Mucosa of descending colon (tissue), 3 donors: ENCODE measurements at regions not wholly inside any gene's neighbourhood (a gene's known extent, or its start where the extent isn't known, plus 50 kb on each side); places are given as distances from the start of the nearest gene placed in this dataset.

Experiments used
- ATAC-seq: fragments of 200-7000 bp; cut with Tn5 transposase; one replicate; pipeline ENCODE4 v1.9.1; 2020; ENCODE audit warnings: mild to moderate bottlenecking, moderate library complexity
- DNase-seq, 3 donors: peaks; one replicate each; pipeline ENCODE4 v3.0.0-alpha.2; 2020
- H3K36me3 ChIP-seq: fragments of 200-600 bp; one replicate; pipeline ENCODE4 v1.8.0; 2021; ENCODE audit warnings: low read depth, mild to moderate bottlenecking
- H3K4me1 ChIP-seq: fragments of 200-600 bp; one replicate; pipeline ENCODE4 v1.8.0; 2021; ENCODE audit warnings: low read depth, mild to moderate bottlenecking
- H3K4me3 ChIP-seq: fragments of 200-600 bp; one replicate; pipeline ENCODE4 v1.8.0; 2021; ENCODE audit warnings: mild to moderate bottlenecking
- H3K9me3 ChIP-seq: fragments of 200-600 bp; one replicate; pipeline ENCODE4 v1.8.0; 2021; ENCODE audit warnings: mild to moderate bottlenecking
- CTCF ChIP-seq: fragments of 200-600 bp; IDR thresholded peaks from one replicate; pipeline ENCODE4 v1.8.0; 2022; ENCODE audit warnings: antibody characterized with exemption, mild to moderate bottlenecking
- intact Hi-C, 2 donors: fragments of 100-400 bp; cut with DNase I in 1 of 2; cut with micrococcal nuclease in 1 of 2; formaldehyde crosslinking; loops; one replicate each; pipeline versions ENCODE4 v1.11.0 to v1.11.1; 2022; cut with DNase I, micrococcal nuclease
- donor health status: DM: no; HTN: no; CAD: no; lungs with moderate emphysema.
- donor health status: DM: no; HTN: no; CAD: no.
- donor health status: DM: no; HTN: yes; CAD: no.

GRCh38 chr18:24567199-24567598 lies 106.8 kb downstream of the HRH4 start:
- H3K4me3 ChIP-seq = no peak overlapping the region
- ATAC-seq = no peak

DNA sequence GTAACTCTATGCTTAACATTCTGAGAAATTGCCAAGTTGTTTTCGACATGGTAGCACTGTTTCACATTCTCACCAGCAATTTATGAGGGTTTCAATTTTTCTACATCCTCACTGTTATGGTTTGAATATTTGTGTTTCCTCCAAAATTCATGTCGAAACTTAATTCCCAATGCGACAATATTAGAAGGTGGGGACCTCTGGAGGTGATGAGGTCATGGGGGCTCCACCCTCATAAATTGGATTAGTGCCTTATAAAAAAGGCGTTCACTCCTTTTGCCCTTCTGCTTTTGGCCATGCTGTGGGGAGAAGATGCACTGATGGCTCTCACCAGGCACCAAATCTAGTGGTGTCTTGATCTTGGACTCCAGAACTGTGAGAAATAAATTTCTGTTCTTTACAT lies 110.3 kb downstream of the HRH4 start:
- DNase-seq = no peak
- TF ChIP-seq CTCF = no peak
- H3K4me3 ChIP-seq = no peak overlapping the region
- H3K9me3 ChIP-seq = peaks cover 7% of the 10 kb centered on the region
- intact Hi-C loops = no loop called here
- no peaks in the 10 kb centered on the region for H3K36me3 ChIP-seq
- no peak for ATAC-seq
- H3K4me1 ChIP-seq = no peaks in the 10 kb centered on the region

More at GRCh38 chr18:24567199-24567598, 106.8 kb downstream of the HRH4 start:
- no peaks in the 10 kb centered on the region for H3K4me1 ChIP-seq
- no peaks in the 10 kb centered on the region for H3K9me3 ChIP-seq
- no peak for TF ChIP-seq CTCF
- no peak for DNase-seq
- intact Hi-C loops = no loop called here
- no peaks in the 10 kb centered on the region for H3K36me3 ChIP-seq

- H3K4me3 ChIP-seq = no peak overlapping the region
- H3K4me1 ChIP-seq = no peaks in the 10 kb centered on the region
- no peak for TF ChIP-seq CTCF
- no peak for ATAC-seq
- H3K36me3 ChIP-seq = no peaks in the 10 kb centered on the region
- DNase-seq = no peak
- intact Hi-C loops = no loop called here
- H3K9me3 ChIP-seq = no peaks in the 10 kb centered on the region
These were observed 122.3 kb downstream of the HRH4 start for GRCh38 chr18:24582771-24583170.

GRCh38 chr18:24584205-24584604 lies 123.8 kb downstream of the HRH4 start:
- ATAC-seq = no peak
- no peak for DNase-seq
- H3K4me3 ChIP-seq = no peak overlapping the region
- no peaks in the 10 kb centered on the region for H3K9me3 ChIP-seq
- no peaks in the 10 kb centered on the region for H3K4me1 ChIP-seq
- TF ChIP-seq CTCF = no peak
- intact Hi-C loops = no loop called here
- no peaks in the 10 kb centered on the region for H3K36me3 ChIP-seq

GRCh38 chr18:24584813-24585212 lies 124.4 kb downstream of the HRH4 start:
- ATAC-seq (no peak), DNase-seq (no peak)
- no peak for TF ChIP-seq CTCF
- no peaks in the 10 kb centered on the region for H3K36me3 ChIP-seq
- H3K4me3 ChIP-seq = no peak overlapping the region
- intact Hi-C loops = no loop called here
- H3K9me3 ChIP-seq = no peaks in the 10 kb centered on the region
- H3K4me1 ChIP-seq = no peaks in the 10 kb centered on the region

- no peak overlapping the region for H3K4me3 ChIP-seq
- DNase-seq (no peak), ATAC-seq (no peak)
- no peak for TF ChIP-seq CTCF
- no peaks in the 10 kb centered on the region for H3K4me1 ChIP-seq
- intact Hi-C loops = no loop called here
- H3K36me3 ChIP-seq = no peaks in the 10 kb centered on the region
- no peaks in the 10 kb centered on the region for H3K9me3 ChIP-seq
These were observed 125.6 kb downstream of the HRH4 start for GRCh38 chr18:24585996-24586566.
